HCT116 (cell line): ENCODE measurements at regions not wholly inside any gene's neighbourhood (a gene's known extent, or its start where the extent isn't known, plus 50 kb on each side); places are given as distances from the start of the nearest gene placed in this dataset.

Experiments
- FOSL1 ChIP-seq: IDR thresholded peaks from 2 replicates; pipeline ENCODE4 v1.6.1; 2012; ENCODE audit warnings: low read depth
- JUND ChIP-seq: IDR thresholded peaks from 2 replicates; pipeline ENCODE4 v1.6.1; 2012
- POLR2A ChIP-seq: IDR thresholded peaks from 2 replicates; pipeline ENCODE4 v1.7.0; 2011; ENCODE audit warnings: borderline replicate concordance; ENCODE audit not compliant: insufficient read depth, insufficient read length; ENCODE audit errors: extremely low read depth
- POLR2AphosphoS5 ChIP-seq: IDR thresholded peaks from 2 replicates; pipeline ENCODE4 v1.6.1; 2011; ENCODE audit warnings: mild to moderate bottlenecking, low read depth, low read length, moderate library complexity
- RAD21 ChIP-seq: IDR thresholded peaks from 2 replicates; pipeline ENCODE4 v1.6.1; 2012; ENCODE audit warnings: low read depth, mild to moderate bottlenecking
- SIN3A ChIP-seq: IDR thresholded peaks from 2 replicates; pipeline ENCODE4 v1.6.1; 2012; ENCODE audit warnings: low read depth
- YY1 ChIP-seq: IDR thresholded peaks from 2 replicates; pipeline ENCODE4 v1.6.1; 2011; ENCODE audit warnings: low read length, low read depth, moderate library complexity, mild to moderate bottlenecking; ENCODE audit not compliant: insufficient replicate concordance; ENCODE audit errors: extremely low read depth
- ZNF274 ChIP-seq: fragments of 200-500 bp; sonication (Bioruptor generic); IDR thresholded peaks from 2 replicates; pipeline ENCODE4 v1.6.1; 2014; ENCODE audit warnings: mild to moderate bottlenecking, low read depth, low read length, inconsistent platforms
- TF ChIP-seq, protein P1 (sequence below): IDR thresholded peaks from 2 replicates; pipeline ENCODE4 v1.6.1; 2011; ENCODE audit warnings: mild to moderate bottlenecking, low read length, moderate library complexity; ENCODE audit not compliant: insufficient replicate concordance; ENCODE audit errors: extremely low read depth
- TF ChIP-seq, protein P2 (sequence below), 3 experiments: fragments of 200-600 bp in 1 of 3; sonication (generic) in 1 of 3; IDR thresholded peaks in 2 of 3; conservative IDR thresholded peaks in 1 of 3; 2 replicates each; pipeline ENCODE4 v1.5.1; 2012 to 2017; ENCODE audit warnings: low read depth in 2 of 3, low read length in 2 of 3, antibody characterized with exemption in 1 of 3, borderline replicate concordance in 1 of 3, control low read depth in 1 of 3, mild to moderate bottlenecking in 1 of 3, mixed read lengths in 1 of 3, mixed run types in 1 of 3, moderate library complexity in 1 of 3; ENCODE audit not compliant: insufficient read depth in 1 of 3
- TF ChIP-seq, protein P3 (sequence below): IDR thresholded peaks from 2 replicates; pipeline ENCODE4 v1.6.1; 2012; ENCODE audit warnings: low read depth

DNA sequence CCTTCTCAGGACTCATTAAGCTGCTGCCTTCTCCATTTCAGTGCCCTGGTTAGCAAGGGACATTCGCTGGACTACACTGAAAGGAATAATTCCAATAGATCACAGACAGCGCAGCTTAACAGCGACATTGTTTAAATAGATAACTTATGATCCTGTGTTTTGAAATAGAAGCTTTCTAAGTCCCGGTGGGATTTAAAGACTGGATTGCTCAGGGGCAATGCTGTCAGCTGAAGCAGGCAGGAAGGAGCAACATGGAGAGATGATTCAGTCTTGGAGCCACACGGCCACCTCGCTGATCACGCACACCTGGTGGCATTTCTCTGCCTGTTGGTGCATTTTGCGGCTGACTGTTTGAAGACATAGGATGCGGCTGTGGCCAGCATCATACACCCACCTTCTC is 292.0 kb downstream of the FOXL1 start:
- TF ChIP-seq, protein P1, sequence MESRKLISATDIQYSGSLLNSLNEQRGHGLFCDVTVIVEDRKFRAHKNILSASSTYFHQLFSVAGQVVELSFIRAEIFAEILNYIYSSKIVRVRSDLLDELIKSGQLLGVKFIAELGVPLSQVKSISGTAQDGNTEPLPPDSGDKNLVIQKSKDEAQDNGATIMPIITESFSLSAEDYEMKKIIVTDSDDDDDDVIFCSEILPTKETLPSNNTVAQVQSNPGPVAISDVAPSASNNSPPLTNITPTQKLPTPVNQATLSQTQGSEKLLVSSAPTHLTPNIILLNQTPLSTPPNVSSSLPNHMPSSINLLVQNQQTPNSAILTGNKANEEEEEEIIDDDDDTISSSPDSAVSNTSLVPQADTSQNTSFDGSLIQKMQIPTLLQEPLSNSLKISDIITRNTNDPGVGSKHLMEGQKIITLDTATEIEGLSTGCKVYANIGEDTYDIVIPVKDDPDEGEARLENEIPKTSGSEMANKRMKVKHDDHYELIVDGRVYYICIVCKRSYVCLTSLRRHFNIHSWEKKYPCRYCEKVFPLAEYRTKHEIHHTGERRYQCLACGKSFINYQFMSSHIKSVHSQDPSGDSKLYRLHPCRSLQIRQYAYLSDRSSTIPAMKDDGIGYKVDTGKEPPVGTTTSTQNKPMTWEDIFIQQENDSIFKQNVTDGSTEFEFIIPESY = no peak
- TF ChIP-seq SIN3A (no peak), POLR2A (no peak), JUND (no peak), ZNF274 (no peak), YY1 (no peak), POLR2AphosphoS5 (no peak), FOSL1 (no peak), RAD21 (no peak)
- TF ChIP-seq, protein P2, sequence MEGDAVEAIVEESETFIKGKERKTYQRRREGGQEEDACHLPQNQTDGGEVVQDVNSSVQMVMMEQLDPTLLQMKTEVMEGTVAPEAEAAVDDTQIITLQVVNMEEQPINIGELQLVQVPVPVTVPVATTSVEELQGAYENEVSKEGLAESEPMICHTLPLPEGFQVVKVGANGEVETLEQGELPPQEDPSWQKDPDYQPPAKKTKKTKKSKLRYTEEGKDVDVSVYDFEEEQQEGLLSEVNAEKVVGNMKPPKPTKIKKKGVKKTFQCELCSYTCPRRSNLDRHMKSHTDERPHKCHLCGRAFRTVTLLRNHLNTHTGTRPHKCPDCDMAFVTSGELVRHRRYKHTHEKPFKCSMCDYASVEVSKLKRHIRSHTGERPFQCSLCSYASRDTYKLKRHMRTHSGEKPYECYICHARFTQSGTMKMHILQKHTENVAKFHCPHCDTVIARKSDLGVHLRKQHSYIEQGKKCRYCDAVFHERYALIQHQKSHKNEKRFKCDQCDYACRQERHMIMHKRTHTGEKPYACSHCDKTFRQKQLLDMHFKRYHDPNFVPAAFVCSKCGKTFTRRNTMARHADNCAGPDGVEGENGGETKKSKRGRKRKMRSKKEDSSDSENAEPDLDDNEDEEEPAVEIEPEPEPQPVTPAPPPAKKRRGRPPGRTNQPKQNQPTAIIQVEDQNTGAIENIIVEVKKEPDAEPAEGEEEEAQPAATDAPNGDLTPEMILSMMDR (IDR thresholded peaks at IDR 0.05 in 2 of 3, conservative IDR thresholded peaks at IDR 0.05 in 1 of 3; ENCODE audit: borderline replicate concordance in 1 of 3, insufficient read depth in 1 of 3, low read depth in 2 of 3, low read length in 2 of 3) = no peak
- TF ChIP-seq, protein P3, sequence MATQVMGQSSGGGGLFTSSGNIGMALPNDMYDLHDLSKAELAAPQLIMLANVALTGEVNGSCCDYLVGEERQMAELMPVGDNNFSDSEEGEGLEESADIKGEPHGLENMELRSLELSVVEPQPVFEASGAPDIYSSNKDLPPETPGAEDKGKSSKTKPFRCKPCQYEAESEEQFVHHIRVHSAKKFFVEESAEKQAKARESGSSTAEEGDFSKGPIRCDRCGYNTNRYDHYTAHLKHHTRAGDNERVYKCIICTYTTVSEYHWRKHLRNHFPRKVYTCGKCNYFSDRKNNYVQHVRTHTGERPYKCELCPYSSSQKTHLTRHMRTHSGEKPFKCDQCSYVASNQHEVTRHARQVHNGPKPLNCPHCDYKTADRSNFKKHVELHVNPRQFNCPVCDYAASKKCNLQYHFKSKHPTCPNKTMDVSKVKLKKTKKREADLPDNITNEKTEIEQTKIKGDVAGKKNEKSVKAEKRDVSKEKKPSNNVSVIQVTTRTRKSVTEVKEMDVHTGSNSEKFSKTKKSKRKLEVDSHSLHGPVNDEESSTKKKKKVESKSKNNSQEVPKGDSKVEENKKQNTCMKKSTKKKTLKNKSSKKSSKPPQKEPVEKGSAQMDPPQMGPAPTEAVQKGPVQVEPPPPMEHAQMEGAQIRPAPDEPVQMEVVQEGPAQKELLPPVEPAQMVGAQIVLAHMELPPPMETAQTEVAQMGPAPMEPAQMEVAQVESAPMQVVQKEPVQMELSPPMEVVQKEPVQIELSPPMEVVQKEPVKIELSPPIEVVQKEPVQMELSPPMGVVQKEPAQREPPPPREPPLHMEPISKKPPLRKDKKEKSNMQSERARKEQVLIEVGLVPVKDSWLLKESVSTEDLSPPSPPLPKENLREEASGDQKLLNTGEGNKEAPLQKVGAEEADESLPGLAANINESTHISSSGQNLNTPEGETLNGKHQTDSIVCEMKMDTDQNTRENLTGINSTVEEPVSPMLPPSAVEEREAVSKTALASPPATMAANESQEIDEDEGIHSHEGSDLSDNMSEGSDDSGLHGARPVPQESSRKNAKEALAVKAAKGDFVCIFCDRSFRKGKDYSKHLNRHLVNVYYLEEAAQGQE = no peak
